Subcutaneous abdominal adipose tissue (tissue), 5 donors: ENCODE measurements at regions not wholly inside any gene's neighbourhood (a gene's known extent, or its start where the extent isn't known, plus 50 kb on each side); places are given as distances from the start of the nearest gene placed in this dataset.

Experiments
- H3K27ac ChIP-seq: one replicate; pipeline ENCODE4 v1.7.0; 2013; ENCODE audit warnings: low read depth, mild to moderate bottlenecking, inconsistent platforms, low read length, moderate library complexity
- H3K27me3 ChIP-seq, 5 donors: one replicate each; pipeline ENCODE4 v1.7.0; 2013; ENCODE audit warnings: low read length in 5 of 5, inconsistent platforms in 1 of 5; ENCODE audit not compliant: control insufficient read depth in 5 of 5, insufficient read depth in 4 of 5
- H3K36me3 ChIP-seq, 5 donors: one replicate each; pipeline ENCODE4 v1.7.0; 2013; ENCODE audit warnings: low read length in 5 of 5; ENCODE audit not compliant: control insufficient read depth in 5 of 5, insufficient read depth in 5 of 5
- H3K4me1 ChIP-seq, 5 donors: one replicate each; pipeline ENCODE4 v1.7.0; 2013; ENCODE audit warnings: low read length in 5 of 5, mild to moderate bottlenecking in 3 of 5, moderate library complexity in 1 of 5; ENCODE audit not compliant: control insufficient read depth in 5 of 5, insufficient read depth in 5 of 5
- H3K4me3 ChIP-seq, 5 donors: one replicate each; pipeline ENCODE4 v1.7.0; 2013; ENCODE audit warnings: low read length in 5 of 5, low read depth in 1 of 5
- H3K9ac ChIP-seq, 5 donors: one replicate each; pipeline ENCODE4 v1.7.0; 2013; ENCODE audit warnings: low read length in 5 of 5, mild to moderate bottlenecking in 4 of 5, moderate library complexity in 3 of 5
- H3K9me3 ChIP-seq, 5 donors: one replicate each; pipeline ENCODE4 v1.7.0; 2013; ENCODE audit warnings: low read length in 5 of 5; ENCODE audit not compliant: control insufficient read depth in 5 of 5
- donor health status: healthy.
- donor health status: healthy.
- donor health status: healthy.
- donor health status: healthy.
- donor health status: healthy.

DNA sequence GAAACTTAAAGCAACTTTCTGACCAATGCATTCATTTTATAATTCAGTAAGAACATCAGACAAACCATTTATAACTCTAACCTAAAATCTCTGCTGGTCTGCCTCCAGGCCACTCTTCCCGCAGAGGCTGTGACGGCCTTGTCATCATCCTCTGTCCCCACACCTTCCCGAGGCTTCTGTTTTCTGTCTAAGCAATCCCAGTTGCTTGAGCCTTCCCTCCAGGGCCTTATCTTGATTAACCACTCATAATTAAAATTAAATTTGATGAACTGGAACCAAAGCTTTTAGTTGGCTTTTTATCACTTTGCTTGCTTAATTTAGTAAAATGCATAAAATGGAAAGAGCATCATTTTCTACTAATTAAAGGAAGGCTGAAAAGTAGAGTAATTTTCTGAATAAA lies 312.4 kb downstream of the DIRAS2 start:
- Histone ChIP-seq H3K4me1 (no peaks in the 10 kb centered on the region), H3K27me3 (no peaks in the 10 kb centered on the region), H3K27ac (no peak overlapping the region), H3K36me3 (no peaks in the 10 kb centered on the region), H3K9me3 (no peaks in the 10 kb centered on the region), H3K4me3 (no peak overlapping the region), H3K9ac (no peak overlapping the region)

DNA sequence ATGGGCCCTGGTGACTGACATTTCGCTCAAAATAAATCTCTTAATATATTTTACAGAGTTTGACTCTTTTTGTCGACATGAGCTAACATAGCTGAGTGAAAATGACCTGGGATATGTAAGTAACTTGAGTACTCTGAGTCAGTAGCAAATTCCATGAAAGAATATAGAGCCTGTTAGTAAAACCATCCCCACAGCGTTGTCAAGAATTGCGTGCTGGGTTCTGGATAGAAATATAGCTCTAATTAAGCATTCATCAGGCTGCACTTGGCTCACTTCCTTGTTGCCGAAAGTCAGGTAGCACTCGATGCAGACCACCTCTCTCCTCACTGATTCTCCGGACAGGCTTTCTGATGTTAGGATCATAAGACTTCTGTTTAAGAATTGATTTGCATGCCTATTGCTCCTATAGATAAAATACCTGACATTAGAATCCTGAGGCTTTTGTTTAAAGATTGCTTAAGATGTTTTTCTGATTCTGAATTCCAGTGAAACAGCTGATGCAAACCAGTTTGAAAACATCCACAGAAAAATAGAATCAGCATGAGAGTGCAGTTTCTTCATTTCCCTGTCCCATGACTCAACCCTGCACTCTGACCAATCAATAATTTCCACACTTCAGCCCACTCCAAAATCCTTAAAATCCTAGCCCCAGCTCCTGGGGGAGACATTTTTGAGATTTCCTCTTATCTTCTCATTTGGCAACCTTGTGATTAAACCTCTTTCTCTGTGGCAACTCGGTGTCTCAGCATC lies 310.6 kb downstream of the DIRAS2 start:
- no peaks in the 10 kb centered on the region for H3K36me3 ChIP-seq
- no peak overlapping the region for H3K4me3 ChIP-seq
- H3K27me3 ChIP-seq: no peaks in the 10 kb centered on the region
- H3K9ac ChIP-seq: no peak overlapping the region
- no peaks in the 10 kb centered on the region for H3K4me1 ChIP-seq
- H3K9me3 ChIP-seq: no peaks in the 10 kb centered on the region
- no peak overlapping the region for H3K27ac ChIP-seq

DNA sequence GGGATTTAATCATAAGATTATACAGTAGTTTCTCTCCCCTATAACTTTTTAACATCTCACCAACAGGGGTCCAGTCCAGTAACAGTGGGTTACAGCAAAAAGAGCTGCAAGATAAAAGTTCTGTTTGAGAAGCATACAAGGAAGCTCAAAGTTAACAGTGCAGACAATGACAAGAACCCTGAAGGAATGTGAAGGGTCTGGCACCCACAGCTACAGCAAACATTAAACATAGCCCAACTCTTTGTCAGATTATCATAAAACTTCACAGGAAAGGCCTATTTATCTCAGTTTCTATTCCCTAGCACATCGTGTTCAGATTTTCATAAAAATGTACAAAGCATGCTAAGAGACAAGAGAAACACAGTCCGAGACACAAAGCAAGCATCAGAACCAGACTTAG lies 309.4 kb downstream of the DIRAS2 start:
- no peaks in the 10 kb centered on the region for H3K4me1 ChIP-seq
- H3K27me3 ChIP-seq: no peaks in the 10 kb centered on the region
- H3K9ac ChIP-seq: no peak overlapping the region
- H3K9me3 ChIP-seq: no peaks in the 10 kb centered on the region
- no peak overlapping the region for H3K4me3 ChIP-seq
- no peaks in the 10 kb centered on the region for H3K36me3 ChIP-seq
- no peak overlapping the region for H3K27ac ChIP-seq

DNA sequence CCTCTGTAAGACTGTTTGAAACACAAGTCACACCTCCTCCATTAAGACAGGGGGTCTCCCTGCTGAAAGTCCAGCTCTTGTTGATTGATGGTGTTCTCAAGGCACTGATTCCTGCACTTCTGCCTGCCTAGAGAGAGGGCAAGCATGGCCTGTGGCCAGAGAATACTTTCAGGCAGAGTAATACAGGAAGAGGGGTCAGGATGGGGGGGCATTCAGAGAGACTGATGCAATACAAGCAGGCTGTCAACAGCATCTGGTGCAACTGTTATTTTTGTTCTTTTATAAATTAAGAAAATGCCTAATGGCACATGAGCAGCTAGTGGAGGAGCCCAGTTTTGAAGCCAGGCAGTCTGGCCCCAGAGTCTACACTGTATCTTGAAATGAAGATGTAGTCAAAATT lies 302.2 kb downstream of the DIRAS2 start:
- Histone ChIP-seq H3K9ac (no peak overlapping the region), H3K4me1 (no peaks in the 10 kb centered on the region), H3K27ac (no peak overlapping the region), H3K4me3 (no peak overlapping the region), H3K36me3 (no peaks in the 10 kb centered on the region), H3K9me3 (no peaks in the 10 kb centered on the region), H3K27me3 (peaks cover 0 to 3% (median 0%) of the 10 kb centered on the region in 5 donors)

DNA sequence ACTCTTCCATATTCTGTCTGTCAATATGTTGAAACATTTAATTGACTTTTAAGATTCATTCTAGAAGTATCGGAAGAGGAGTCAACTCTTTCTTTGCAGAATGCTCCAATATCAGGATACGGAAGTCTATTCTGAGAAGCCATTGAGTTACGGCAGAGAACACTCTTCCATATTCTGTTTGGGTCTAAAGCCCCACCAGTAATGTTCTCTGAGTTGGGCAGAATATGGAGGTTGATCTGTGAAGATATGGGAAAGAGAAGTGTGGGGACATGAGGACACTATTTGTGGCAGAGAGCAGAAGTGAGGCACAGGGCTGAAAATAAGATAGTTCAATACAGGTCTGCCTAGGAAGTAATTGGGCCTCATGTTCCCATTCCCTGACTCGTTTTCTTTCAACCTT lies 300.0 kb downstream of the DIRAS2 start:
- no peaks in the 10 kb centered on the region for H3K9me3 ChIP-seq
- no peak overlapping the region for H3K9ac ChIP-seq
- H3K4me1 ChIP-seq: no peaks in the 10 kb centered on the region
- no peaks in the 10 kb centered on the region for H3K36me3 ChIP-seq
- H3K4me3 ChIP-seq: no peak overlapping the region
- peaks cover 0 to 5% (median 0%) of the 10 kb centered on the region in 5 donors for H3K27me3 ChIP-seq
- no peak overlapping the region for H3K27ac ChIP-seq

DNA sequence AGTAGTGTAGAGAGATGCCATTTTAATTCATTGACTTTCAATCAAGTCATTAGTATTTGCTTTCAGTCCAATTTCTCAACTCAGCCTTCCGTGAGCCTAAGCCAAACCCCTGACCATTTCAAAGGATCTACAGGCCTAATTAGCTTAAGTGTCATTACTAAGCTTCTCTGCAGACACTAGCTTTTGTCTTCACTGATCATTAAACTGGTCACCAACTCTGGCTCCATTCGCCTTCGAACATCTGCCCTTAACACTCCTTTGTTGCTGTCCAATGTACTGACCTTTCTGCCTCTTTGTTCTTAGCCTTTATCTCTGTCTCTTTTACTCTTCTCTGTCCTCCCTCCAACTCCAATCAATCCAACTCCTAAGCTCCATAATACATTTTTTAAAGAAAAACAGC lies 299.3 kb downstream of the DIRAS2 start:
- Histone ChIP-seq H3K4me1 (no peaks in the 10 kb centered on the region), H3K27ac (no peak overlapping the region), H3K4me3 (no peak overlapping the region), H3K36me3 (no peaks in the 10 kb centered on the region), H3K27me3 (peaks cover 0 to 5% (median 0%) of the 10 kb centered on the region in 5 donors), H3K9me3 (no peaks in the 10 kb centered on the region), H3K9ac (no peak overlapping the region)

DNA sequence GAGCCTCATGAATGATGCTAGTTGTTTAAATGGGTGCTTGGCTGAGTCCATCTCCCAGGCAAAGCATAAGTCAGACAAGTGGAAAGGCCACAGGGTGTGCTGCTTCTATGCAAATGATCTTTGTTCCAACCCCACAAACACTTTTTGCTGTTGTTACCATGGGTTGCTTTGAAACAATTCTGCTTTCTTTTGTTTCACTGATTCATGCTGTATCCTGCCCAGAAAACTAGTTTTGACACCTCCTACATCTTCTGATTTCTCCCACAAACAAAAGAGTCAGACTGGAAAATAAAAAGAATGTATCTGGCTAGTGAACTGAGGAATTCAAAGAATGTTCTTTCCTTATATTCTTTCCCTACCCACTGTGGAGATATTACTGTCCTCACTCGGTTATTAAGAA lies 298.6 kb downstream of the DIRAS2 start:
- H3K4me1 ChIP-seq: no peaks in the 10 kb centered on the region
- no peak overlapping the region for H3K4me3 ChIP-seq
- no peak overlapping the region for H3K9ac ChIP-seq
- no peak overlapping the region for H3K27ac ChIP-seq
- no peaks in the 10 kb centered on the region for H3K36me3 ChIP-seq
- peaks cover 0 to 5% (median 0%) of the 10 kb centered on the region in 5 donors for H3K27me3 ChIP-seq
- no peaks in the 10 kb centered on the region for H3K9me3 ChIP-seq

DNA sequence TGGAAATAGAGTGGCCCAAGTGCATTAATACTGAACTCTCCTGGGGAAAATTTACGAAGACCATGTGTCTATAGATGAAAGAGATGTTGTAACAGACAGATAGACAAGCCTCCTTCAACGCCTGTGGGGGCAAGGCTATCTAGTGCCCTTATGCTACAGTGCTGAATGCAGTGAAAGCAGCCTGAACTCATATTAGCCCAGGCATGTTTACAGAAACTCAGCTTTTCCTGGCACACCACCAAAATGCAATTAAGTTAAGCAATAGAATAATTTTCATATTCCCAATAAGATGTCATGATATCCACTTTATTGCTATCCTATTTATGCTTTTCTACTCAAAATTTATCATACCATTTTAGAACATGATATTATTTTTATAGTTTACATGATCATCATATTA lies 277.0 kb downstream of the DIRAS2 start:
- no peak overlapping the region for H3K27ac ChIP-seq
- H3K4me1 ChIP-seq: no peaks in the 10 kb centered on the region
- no peaks in the 10 kb centered on the region for H3K9me3 ChIP-seq
- no peak overlapping the region for H3K4me3 ChIP-seq
- peaks cover 0 to 6% (median 3%) of the 10 kb centered on the region in 5 donors for H3K27me3 ChIP-seq
- no peaks in the 10 kb centered on the region for H3K36me3 ChIP-seq
- H3K9ac ChIP-seq: no peak overlapping the region

DNA sequence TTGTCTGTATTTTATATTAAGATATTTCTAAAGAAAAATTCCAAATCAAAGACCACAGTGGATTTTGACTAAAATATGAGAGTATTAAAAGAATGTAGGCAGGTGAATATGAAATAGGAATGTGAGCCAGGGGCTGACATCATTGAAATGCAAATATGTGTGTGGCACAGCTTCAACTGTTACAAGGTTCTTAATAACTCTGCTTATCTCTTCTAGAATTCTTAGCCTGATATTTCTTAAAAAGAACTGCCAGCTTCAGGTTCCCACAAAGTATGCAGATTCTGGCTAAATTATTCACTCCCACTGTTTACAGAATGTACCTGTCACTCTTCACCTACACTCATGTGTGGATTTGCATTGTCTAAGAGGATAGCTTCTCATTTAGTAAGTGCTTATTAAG lies 274.4 kb downstream of the DIRAS2 start:
- H3K27me3 ChIP-seq: peaks cover 0 to 6% (median 3%) of the 10 kb centered on the region in 5 donors

DNA sequence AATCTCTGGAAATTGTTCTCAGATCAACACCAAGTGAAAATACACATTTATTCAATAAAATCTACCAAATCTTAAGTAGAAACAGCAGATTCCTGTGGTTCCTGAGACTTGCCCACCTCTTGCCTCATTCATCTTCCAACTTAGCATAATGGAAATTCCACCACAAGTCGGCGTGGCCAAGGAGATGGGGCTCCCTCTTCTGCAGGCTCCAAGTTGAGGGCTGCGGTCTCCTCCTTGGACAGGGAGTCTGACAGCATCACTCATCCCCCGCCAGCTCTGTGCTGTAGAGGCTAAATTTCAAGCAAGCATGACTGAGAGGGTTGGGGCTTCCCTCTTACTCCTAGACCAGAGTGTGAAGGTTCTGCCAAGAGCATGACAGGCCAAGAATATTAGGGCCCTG lies 273.7 kb downstream of the DIRAS2 start:
- Histone ChIP-seq H3K27ac (no peak overlapping the region), H3K4me1 (no peaks in the 10 kb centered on the region), H3K9ac (no peak overlapping the region), H3K4me3 (no peak overlapping the region), H3K36me3 (no peaks in the 10 kb centered on the region), H3K9me3 (no peaks in the 10 kb centered on the region), H3K27me3 (peaks cover 0 to 6% (median 3%) of the 10 kb centered on the region in 5 donors)

More for the DNA sequence above, 274.4 kb downstream of the DIRAS2 start:
- Histone ChIP-seq H3K27ac (no peak overlapping the region), H3K4me3 (no peak overlapping the region), H3K9me3 (no peaks in the 10 kb centered on the region), H3K36me3 (no peaks in the 10 kb centered on the region), H3K9ac (no peak overlapping the region), H3K4me1 (no peaks in the 10 kb centered on the region)
